ENCODE measurements at regions not wholly inside any gene's neighbourhood (a gene's known extent, or its start where the extent isn't known, plus 50 kb on each side); places are given as distances from the start of the nearest gene placed in this dataset.

GRCh38 chr3:94875149-94875548 is 812.3 kb downstream of the NSUN3 start:
- DNase-seq: no peak

- DNase-seq: no peak
Observed at GRCh38 chr3:94887065-94887464, 824.2 kb downstream of the NSUN3 start.

- DNase-seq: no peak
Observed at GRCh38 chr3:94896994-94897393, 834.1 kb downstream of the NSUN3 start.

- DNase-seq: no peak
Observed at GRCh38 chr3:94904156-94904674, 841.4 kb downstream of the NSUN3 start.

- no peak for DNase-seq
Observed at GRCh38 chr3:94909726-94910125, 846.9 kb downstream of the NSUN3 start.

- no peak for DNase-seq
Observed at GRCh38 chr3:94912656-94913055, 849.8 kb downstream of the NSUN3 start.

GRCh38 chr3:94927175-94927574 is 864.3 kb downstream of the NSUN3 start:
- peak; percentile 45 for DNase-seq

- no peak for DNase-seq
Observed at GRCh38 chr3:94928921-94929320, 866.1 kb downstream of the NSUN3 start.

- no peak for DNase-seq
Observed at GRCh38 chr3:94935738-94936580, 873.1 kb downstream of the NSUN3 start.

- no peak for DNase-seq
Observed at GRCh38 chr3:94937980-94938379, 875.1 kb downstream of the NSUN3 start.

GRCh38 chr3:94946683-94947082 is 883.8 kb downstream of the NSUN3 start:
- no peak for DNase-seq

GRCh38 chr3:94961423-94962100 is 898.7 kb downstream of the NSUN3 start:
- peak; percentile 64 for DNase-seq

- DNase-seq: no peak
Observed at GRCh38 chr3:94965867-94966475, 903.1 kb downstream of the NSUN3 start.

- DNase-seq: no peak
Observed at GRCh38 chr3:94967196-94967595, 904.3 kb downstream of the NSUN3 start.

GRCh38 chr3:94968519-94968918 is 905.7 kb downstream of the NSUN3 start:
- DNase-seq: no peak

GRCh38 chr3:94972066-94972465 is 909.2 kb downstream of the NSUN3 start:
- no peak for DNase-seq

- DNase-seq: peak; percentile 19
Observed at GRCh38 chr3:94978084-94978483, 915.2 kb downstream of the NSUN3 start.

GRCh38 chr3:94985778-94986177 is 922.9 kb downstream of the NSUN3 start:
- no peak for DNase-seq

GRCh38 chr3:94990952-94991705 is 928.3 kb downstream of the NSUN3 start:
- no peak for DNase-seq

GRCh38 chr3:94996743-94997142 is 933.9 kb downstream of the NSUN3 start:
- DNase-seq: no peak

GRCh38 chr3:95002438-95003046 is 939.7 kb downstream of the NSUN3 start:
- DNase-seq: peak; percentile 24

- DNase-seq: no peak
Observed at GRCh38 chr3:95028688-95029087, 965.8 kb downstream of the NSUN3 start.
